Osteocyte (in vitro differentiated cells): ENCODE measurements at regions not wholly inside any gene's neighbourhood (a gene's known extent, or its start where the extent isn't known, plus 50 kb on each side); places are given as distances from the start of the nearest gene placed in this dataset.

Experiments used
- DNase-seq: peaks from one replicate; pipeline ENCODE4 v3.0.0; 2021; ENCODE audit warnings: mixed read lengths; ENCODE audit not compliant: unreplicated experiment; ENCODE audit errors: extremely low spot score
- H3K27ac Mint-ChIP-seq: one replicate; pipeline ENCODE4 v1.8.0; 2021; ENCODE audit warnings: mild to moderate bottlenecking, mixed read lengths; ENCODE audit not compliant: unreplicated experiment
- H3K27me3 Mint-ChIP-seq: one replicate; pipeline ENCODE4 v1.8.0; 2021; ENCODE audit warnings: mixed read lengths; ENCODE audit not compliant: unreplicated experiment
- H3K36me3 Mint-ChIP-seq: one replicate; pipeline ENCODE4 v1.8.0; 2021; ENCODE audit warnings: mixed read lengths; ENCODE audit not compliant: unreplicated experiment
- H3K4me1 Mint-ChIP-seq: one replicate; pipeline ENCODE4 v1.8.0; 2021; ENCODE audit warnings: mixed read lengths; ENCODE audit not compliant: unreplicated experiment
- H3K4me3 Mint-ChIP-seq: one replicate; pipeline ENCODE4 v1.8.0; 2021; ENCODE audit warnings: mild to moderate bottlenecking, moderate library complexity, mixed read lengths; ENCODE audit not compliant: unreplicated experiment
- H3K9me3 Mint-ChIP-seq: one replicate; pipeline ENCODE4 v1.8.0; 2021; ENCODE audit warnings: mixed read lengths; ENCODE audit not compliant: unreplicated experiment
- TF ChIP-seq, protein P1 (sequence below): fragments of 200-600 bp; sonication (generic); IDR thresholded peaks from 2 replicates; pipeline ENCODE4 v1.5.0; 2021; ENCODE audit warnings: antibody characterized with exemption, mild to moderate bottlenecking, moderate library complexity

DNA sequence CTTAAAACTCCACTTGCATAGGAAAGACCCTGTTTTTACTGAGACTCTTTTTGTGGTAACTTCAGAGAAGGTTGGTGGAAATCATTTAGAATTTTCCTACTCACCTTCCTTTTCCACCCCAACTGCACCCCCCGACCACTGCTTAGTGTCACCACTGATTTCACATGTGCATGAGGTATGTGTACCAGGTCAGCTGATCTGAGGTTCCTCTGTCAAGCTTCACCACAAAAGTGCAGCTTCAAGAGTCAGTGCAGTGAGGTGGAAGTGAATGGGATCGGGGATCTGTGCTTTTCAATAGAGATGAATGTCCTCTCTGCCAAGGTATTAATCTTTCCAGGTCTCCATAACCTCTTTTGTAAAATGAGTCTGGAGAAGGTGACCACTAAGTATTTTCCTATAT lies 260.5 kb upstream of the WWC1 start:
- H3K36me3 Mint-ChIP-seq: no peaks in the 10 kb centered on the region
- no peaks in the 10 kb centered on the region for H3K9me3 Mint-ChIP-seq
- no peak for DNase-seq
- no peak overlapping the region for H3K27ac Mint-ChIP-seq
- H3K4me1 Mint-ChIP-seq: no peaks in the 10 kb centered on the region
- peaks cover 22% of the 10 kb centered on the region for H3K27me3 Mint-ChIP-seq
- TF ChIP-seq, protein P1, sequence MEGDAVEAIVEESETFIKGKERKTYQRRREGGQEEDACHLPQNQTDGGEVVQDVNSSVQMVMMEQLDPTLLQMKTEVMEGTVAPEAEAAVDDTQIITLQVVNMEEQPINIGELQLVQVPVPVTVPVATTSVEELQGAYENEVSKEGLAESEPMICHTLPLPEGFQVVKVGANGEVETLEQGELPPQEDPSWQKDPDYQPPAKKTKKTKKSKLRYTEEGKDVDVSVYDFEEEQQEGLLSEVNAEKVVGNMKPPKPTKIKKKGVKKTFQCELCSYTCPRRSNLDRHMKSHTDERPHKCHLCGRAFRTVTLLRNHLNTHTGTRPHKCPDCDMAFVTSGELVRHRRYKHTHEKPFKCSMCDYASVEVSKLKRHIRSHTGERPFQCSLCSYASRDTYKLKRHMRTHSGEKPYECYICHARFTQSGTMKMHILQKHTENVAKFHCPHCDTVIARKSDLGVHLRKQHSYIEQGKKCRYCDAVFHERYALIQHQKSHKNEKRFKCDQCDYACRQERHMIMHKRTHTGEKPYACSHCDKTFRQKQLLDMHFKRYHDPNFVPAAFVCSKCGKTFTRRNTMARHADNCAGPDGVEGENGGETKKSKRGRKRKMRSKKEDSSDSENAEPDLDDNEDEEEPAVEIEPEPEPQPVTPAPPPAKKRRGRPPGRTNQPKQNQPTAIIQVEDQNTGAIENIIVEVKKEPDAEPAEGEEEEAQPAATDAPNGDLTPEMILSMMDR: no peak
- H3K4me3 Mint-ChIP-seq: no peak overlapping the region

DNA sequence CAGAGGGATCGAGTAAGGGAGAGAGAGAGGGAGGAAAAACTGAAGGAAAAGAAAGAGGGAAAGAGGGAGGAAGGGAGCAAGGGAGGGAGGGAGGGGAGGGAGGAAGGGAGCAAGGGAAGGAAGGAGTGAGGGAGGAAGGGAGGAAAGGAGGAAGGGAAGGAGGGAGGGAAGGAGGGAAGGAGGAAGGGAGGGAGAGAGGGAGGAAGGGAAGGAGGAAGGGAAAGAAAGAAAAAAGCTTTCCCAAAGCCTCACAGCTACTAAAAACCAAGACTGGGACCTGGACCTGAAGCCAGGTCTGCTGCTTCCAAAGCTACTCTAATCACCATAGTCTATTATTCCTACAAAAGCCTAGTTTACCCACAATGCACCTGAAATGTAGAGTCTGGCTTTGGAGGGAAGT lies 259.8 kb upstream of the WWC1 start:
- H3K4me3 Mint-ChIP-seq: no peak overlapping the region
- DNase-seq: no peak
- H3K27me3 Mint-ChIP-seq: peaks cover 19% of the 10 kb centered on the region
- H3K9me3 Mint-ChIP-seq: no peaks in the 10 kb centered on the region
- H3K4me1 Mint-ChIP-seq: no peaks in the 10 kb centered on the region
- TF ChIP-seq, protein P1: no peak
- H3K27ac Mint-ChIP-seq: no peak overlapping the region
- no peaks in the 10 kb centered on the region for H3K36me3 Mint-ChIP-seq

DNA sequence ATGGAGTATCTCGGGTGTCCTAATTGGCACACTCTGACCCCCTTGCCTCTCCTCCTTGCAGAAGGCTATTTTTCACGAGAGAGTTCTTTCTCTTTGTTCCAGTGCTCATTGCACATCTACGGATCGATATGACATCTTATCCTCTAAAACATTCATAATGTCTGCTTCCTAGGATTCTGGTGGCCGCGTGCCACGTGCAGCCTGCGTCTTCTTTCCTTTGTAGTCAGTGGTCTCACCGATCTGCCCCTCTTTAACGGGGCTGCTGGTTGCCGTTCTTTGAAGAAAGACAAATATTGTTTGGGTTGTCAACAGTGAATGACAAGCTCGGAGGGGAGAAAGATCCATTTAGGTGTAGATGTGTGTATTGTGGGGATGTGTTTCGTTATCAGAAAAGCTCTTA lies 252.4 kb upstream of the WWC1 start:
- no peaks in the 10 kb centered on the region for H3K4me1 Mint-ChIP-seq
- H3K9me3 Mint-ChIP-seq: no peaks in the 10 kb centered on the region
- peaks cover 10% of the 10 kb centered on the region for H3K27me3 Mint-ChIP-seq
- no peak for DNase-seq
- TF ChIP-seq, protein P1: no peak
- no peaks in the 10 kb centered on the region for H3K36me3 Mint-ChIP-seq
- H3K27ac Mint-ChIP-seq: no peak overlapping the region
- H3K4me3 Mint-ChIP-seq: no peak overlapping the region

DNA sequence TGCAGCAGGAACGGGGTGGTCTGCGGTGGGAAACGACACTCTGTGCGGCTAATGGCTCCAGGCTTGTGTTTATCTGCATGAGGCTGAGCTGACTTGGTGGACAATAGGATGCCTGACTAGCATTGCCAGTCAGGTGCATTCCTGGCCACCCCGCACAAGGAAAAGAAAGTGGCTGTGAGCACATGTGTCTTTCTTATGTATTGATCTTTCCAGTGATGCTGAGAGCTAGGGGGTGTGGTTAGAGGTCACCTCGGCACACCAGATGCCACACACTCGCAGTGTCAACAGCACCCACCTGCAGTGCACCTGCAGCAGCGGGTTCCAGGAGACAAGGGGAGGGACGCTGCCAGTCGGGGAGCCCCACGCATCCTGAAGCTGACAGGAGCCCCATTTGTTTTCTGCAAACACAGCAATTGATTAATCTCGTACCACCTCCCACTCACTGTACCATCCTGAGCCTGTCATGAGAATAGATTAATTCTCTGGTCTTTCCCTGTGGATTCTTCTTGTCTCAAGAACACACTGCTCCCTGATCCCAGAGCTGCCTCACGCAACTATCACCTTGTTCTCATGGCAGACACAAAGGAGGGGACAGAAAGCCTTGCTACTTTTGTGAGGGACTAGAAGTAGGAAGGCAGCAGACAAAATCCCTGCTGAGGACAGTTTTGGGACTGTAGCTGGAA lies 251.7 kb upstream of the WWC1 start:
- Mint-ChIP-seq H3K27ac (no peak overlapping the region), H3K4me1 (no peaks in the 10 kb centered on the region), H3K4me3 (no peak overlapping the region), H3K36me3 (no peaks in the 10 kb centered on the region), H3K27me3 (peaks cover 10% of the 10 kb centered on the region), H3K9me3 (no peaks in the 10 kb centered on the region)
- DNase-seq: no peak
- TF ChIP-seq, protein P1: no peak

DNA sequence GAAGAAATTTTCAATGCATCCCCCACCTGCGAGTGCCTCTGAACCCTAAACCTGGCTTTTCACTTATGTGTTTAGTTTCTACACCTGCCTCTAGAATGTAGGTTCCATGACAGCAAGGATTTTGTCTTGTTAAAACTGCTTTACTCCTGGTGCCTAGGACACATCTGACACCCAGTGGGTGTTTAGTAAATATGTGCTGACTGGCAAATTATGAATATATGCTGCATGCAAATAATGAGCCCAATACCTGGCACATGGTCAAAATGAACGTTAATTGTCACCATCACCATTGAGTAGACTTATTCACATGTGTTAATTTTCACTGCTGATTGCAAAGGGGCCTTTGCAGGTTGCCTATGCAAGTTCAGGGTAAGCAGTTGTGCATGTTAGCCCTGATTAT lies 249.9 kb upstream of the WWC1 start:
- no peak overlapping the region for H3K4me3 Mint-ChIP-seq
- TF ChIP-seq, protein P1: no peak
- H3K4me1 Mint-ChIP-seq: no peaks in the 10 kb centered on the region
- H3K36me3 Mint-ChIP-seq: no peaks in the 10 kb centered on the region
- no peak overlapping the region for H3K27ac Mint-ChIP-seq
- H3K27me3 Mint-ChIP-seq: peaks cover 10% of the 10 kb centered on the region
- no peak for DNase-seq
- no peaks in the 10 kb centered on the region for H3K9me3 Mint-ChIP-seq
